GM11168 (cell line): ENCODE measurements at regions not wholly inside any gene's neighbourhood (a gene's known extent, or its start where the extent isn't known, plus 50 kb on each side); places are given as distances from the start of the nearest gene placed in this dataset.

Experiments used
- in situ Hi-C: fragments of 300-500 bp; cut with MboI; formaldehyde crosslinking; loops from one replicate; pipeline ENCODE4 v1.12.0; 2022; ENCODE audit warnings: low sequenced_read_pairs; ENCODE audit not compliant: unreplicated experiment

- in situ Hi-C loops, result no loop called here
These were observed 111.7 kb upstream of the RFLNA start for GRCh38 chr12:124183172-124183571.

DNA sequence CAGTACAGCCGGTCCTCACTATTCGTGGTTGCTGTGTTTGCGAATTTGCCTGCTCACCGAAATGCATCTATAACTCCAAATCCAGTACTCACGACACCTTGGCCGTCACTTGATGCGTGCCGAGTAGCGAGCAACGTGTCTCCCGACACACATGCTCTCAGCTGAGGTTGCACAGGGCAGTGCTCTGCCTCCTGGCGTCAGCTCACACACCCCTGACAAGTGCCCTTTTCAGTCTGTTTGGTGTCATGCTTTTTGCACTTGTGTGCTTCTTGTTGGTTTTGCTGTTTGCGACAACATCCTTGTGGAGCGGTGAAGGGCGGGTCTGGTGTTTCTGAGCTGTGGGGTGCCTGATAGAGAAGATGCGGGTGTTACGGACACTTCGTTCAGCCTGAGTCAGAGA, 110.4 kb upstream of the RFLNA start:
- in situ Hi-C loops, result no loop called here

DNA sequence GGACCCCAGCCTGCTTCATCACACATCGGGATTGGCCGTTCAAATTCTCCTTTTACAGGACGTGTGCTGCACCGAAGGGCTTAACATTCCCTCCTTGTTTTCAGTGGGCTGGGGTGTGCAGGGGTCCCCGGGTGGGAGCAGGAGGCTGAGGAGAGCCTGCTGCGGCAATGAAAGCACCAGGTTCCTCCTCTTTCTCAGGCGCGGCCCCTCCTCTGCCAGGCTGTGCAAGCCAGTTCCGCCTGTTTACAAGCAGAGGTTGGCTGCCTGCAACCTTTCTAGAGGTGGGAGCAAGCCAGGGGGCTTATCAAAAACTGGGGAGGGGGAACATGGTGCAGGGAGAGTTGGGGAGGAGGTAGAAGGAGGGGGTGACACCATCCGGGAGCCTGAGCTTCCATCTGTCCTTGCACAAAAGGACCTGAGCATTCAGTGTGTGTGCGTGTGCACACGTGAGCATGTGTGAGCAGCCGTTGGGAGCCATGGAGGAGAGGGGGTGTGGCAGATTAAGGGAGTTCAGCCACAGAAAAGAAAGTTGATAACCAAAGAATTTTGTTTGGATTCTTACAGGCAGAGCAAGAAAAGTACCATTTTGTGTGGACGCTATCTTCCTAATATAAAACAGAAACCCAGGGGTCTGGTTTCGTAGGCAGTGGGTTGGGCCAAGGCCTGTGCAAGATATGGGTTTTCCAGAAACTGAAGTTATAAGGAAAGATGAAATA, 108.8 kb upstream of the RFLNA start:
- in situ Hi-C loops, result no loop called here

DNA sequence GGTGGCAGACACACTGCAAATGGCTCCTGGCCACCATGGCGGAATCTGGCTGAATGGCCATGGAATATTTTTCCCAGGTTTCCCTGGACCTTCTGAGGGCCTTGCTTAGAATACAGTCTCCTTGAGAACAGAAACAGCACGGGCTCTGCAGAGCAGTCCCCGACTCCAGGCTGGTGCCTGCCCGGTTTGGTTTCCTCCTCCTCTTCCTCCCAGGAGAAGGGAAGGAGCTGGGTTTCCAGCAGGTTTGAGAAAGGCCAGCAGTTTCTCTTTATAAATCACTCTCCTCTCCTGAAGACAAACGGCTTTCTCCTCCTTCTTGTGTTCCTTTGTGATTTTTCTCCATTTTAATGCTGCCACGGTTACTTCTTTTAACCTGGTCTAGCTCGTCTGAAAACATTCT, 106.8 kb upstream of the RFLNA start:
- in situ Hi-C loops, result no loop called here

DNA sequence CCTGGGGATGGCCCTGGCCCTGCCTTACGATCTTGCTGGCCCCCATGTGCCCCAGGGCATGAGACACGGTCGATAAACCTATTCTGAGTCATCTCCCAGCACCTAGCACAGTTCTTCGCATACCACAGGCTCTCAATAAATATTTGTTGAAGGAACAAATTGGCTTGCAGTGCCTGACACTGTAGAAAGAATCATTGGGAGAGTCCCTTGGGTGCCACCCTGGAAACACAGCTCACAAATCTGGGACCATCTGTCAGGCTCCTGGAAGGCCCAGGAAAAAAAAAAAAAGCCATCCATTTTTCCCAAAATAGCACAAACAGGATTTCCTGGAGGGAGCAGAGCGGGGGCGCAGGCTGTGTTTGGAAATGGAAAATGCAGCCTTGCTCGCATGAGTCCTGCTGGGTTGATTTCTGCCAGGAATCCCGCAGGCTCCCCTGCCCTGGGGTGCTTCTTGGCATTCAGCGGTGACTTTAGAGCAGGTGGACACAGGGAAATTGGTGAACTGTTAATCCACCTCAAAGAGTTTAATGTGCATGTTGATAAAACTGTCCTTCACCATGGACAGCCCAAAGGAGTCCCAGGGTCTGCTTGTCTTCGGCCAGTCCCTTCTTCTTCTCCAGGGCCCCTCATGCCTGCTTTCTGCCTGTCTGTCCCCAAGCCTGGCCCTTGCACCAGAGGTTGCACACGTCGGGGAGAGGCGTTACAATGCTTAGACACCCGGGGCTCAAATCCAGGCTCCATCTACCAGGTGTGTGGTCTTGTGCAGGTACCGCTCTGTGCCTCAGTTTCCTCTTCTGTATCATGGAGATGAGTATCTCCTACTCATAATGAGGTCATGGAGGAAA, 106.1 kb upstream of the RFLNA start:
- in situ Hi-C loops, result no loop called here

GRCh38 chr12:124190312-124191023, 104.4 kb upstream of the RFLNA start:
- in situ Hi-C loops, result no loop called here

DNA sequence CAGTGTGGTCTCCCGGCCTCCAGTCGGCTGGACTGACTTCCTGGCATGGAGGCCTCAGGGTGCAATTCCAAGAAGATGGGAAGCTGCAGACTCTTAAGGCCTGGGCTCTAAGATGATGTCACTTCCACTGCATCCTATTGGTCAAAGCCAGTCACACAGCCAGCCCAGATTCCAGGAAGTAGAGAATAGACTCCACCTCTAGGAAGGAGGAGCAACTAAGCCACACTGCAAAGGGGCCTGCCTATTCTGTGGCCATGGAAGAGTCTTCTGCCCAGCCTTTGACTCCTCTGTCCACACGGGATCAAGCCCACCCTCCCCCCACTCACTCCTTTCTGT, 103.9 kb upstream of the RFLNA start:
- in situ Hi-C loops, result no loop called here

DNA sequence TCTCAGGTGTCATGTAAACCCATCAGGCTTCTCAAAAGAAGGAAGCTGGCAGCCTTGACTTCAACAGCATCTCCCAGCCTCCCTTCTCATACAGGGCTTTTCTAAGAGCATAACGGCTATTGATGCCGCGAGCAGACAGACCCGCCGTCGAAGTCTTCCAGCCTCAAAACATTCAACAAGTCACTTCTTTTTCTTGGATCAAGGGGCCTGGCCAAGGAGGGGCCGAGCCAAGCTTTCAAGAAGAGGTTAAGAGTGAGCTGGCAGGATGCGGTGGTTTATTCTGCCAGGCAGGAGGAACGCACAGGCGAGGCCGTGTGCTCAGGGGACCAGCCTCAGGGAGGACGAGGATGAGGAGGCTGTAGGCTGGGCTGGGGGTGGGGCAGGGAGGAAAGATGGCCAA, 102.9 kb upstream of the RFLNA start:
- in situ Hi-C loops, result no loop called here

- in situ Hi-C loops, result no loop called here
These were observed 100.5 kb upstream of the RFLNA start for GRCh38 chr12:124194264-124194892.

GRCh38 chr12:124194893-124195566, 99.9 kb upstream of the RFLNA start:
- in situ Hi-C loops, result no loop called here

DNA sequence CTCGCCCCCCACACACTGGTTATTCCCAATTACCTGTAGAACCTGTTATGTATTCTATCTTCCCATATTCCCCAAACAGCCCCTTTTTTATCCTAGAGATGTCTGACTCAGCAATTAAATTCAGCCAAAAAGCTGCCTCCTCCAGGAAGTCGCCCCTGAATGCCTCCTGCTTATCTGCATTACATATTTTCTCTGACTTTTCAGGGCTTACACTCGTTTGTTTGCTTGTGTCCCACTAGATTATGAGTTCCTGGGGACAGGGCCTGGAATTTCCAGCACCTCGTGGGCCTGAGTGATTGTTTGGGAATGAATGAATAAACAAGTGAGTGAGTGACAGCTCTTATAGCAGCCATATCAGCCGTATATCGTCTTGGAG, 99.3 kb upstream of the RFLNA start:
- in situ Hi-C loops, result no loop called here

- in situ Hi-C loops, result no loop called here
These were observed 98.7 kb upstream of the RFLNA start for GRCh38 chr12:124196236-124196635.

GRCh38 chr12:124201248-124201647, 93.6 kb upstream of the RFLNA start:
- in situ Hi-C loops, result no loop called here

- in situ Hi-C loops, result no loop called here
These were observed 91.7 kb upstream of the RFLNA start for GRCh38 chr12:124203176-124203575.

DNA sequence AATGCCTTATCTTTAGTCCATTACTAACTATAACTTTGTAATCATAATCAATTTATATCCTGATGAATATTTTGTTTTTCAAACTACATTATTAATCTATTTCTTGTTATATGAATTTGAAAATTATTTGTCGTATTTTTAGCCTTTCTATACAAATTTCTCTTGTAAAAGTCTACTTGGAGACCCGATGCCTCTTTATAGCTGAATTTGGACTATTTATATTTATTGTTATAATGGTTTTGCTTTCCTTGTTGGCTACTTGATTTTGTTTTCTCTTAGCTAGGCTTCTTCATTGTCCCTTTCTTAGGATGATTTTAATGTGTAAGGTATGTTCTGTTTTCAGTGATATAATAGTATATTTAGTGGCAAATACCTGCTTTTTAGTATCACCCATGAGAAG, 89.5 kb upstream of the RFLNA start:
- in situ Hi-C loops, result no loop called here

DNA sequence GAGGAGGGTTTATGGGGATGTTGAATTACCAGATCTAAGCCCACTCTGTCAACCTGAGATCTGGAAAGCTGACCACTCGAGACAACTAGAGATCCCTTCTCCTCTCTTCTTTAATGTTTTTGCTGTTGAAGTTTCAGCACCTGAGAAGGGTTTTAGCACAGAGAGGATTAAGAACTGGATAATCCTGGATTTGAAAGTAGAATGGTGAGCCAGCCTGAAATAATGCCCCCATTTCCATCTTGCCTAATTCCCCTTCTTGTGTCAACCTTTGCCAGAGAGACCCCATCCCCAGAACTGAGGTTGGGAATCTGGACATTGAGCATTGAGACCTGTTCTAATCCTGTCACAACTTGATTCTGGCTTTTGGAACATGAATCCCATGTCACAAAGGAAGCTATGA, 87.8 kb upstream of the RFLNA start:
- in situ Hi-C loops, result no loop called here

- in situ Hi-C loops, result no loop called here
These were observed 87.3 kb upstream of the RFLNA start for GRCh38 chr12:124207617-124208016.

- in situ Hi-C loops, result no loop called here
These were observed 86.4 kb upstream of the RFLNA start for GRCh38 chr12:124208489-124208888.

- in situ Hi-C loops, result no loop called here
These were observed 83.8 kb upstream of the RFLNA start for GRCh38 chr12:124210991-124211577.

DNA sequence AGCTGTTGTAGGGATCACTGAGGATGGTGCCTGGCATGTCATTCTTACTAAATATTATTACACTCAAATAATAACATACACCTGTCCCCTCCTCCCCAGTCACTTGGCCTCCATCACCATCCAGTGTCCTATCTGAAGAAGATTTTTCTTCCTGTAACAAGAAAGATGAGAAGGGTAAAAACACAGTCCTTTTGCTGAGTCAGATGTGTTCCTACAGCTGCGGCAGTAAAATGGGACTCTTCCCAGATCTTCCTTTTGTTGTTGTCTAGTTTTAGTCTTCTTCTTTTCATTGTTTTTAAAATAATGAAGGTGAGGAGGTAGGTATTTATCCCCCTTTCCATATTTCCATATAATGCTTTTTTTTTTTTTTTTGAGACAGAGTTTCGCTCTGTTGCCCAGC, 83.1 kb upstream of the RFLNA start:
- in situ Hi-C loops, result no loop called here
